ENCODE measurements at regions not wholly inside any gene's neighbourhood (a gene's known extent, or its start where the extent isn't known, plus 50 kb on each side); places are given as distances from the start of the nearest gene placed in this dataset.
A peak's percentile ranks its signal among the peaks of the same experiment; 100 is the strongest.

DNA sequence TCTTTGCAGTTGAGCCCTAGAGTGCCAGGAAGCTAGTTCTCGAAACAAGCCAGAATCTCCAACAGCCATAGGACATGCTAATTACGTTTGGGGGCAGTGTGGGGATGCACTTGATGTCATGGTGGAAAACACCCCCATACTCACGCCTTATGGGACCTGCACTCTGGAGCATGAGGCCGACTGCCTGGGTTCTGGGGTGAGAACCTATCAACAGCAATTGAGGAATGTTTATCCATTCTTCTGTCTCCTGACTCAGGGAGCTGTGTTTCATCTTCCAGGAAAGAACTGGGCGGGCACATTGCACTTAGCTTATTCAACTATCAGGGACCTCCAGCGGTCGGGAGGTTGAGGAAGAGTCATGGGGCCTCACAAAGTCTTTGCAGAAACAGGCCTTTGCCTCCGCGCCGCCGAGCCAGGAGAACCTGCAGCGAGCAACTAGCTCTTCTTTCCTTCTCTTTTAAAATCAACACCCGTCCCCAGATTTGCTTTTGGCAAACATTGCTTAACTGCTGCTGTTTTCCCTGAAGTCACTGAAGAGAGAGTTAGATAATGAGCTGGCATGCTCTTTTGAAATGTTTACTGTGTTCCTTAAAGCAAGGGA is 226.1 kb upstream of the DIO3 start (continued):
- TF ChIP-seq, protein P1, sequence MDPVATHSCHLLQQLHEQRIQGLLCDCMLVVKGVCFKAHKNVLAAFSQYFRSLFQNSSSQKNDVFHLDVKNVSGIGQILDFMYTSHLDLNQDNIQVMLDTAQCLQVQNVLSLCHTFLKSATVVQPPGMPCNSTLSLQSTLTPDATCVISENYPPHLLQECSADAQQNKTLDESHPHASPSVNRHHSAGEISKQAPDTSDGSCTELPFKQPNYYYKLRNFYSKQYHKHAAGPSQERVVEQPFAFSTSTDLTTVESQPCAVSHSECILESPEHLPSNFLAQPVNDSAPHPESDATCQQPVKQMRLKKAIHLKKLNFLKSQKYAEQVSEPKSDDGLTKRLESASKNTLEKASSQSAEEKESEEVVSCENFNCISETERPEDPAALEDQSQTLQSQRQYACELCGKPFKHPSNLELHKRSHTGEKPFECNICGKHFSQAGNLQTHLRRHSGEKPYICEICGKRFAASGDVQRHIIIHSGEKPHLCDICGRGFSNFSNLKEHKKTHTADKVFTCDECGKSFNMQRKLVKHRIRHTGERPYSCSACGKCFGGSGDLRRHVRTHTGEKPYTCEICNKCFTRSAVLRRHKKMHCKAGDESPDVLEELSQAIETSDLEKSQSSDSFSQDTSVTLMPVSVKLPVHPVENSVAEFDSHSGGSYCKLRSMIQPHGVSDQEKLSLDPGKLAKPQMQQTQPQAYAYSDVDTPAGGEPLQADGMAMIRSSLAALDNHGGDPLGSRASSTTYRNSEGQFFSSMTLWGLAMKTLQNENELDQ (CRISPR knock-in tag; IDR thresholded peaks at IDR 0.05; ENCODE audit: borderline replicate concordance): no peak
- TF ChIP-seq ZFP41 (CRISPR knock-in tag; IDR thresholded peaks at IDR 0.05; ENCODE audit: borderline replicate concordance) (no peak), SRSF4 (IDR thresholded peaks at IDR 0.05; ENCODE audit: low read depth, low read length, poor library complexity, severe bottlenecking) (no peak), NR2C2 (CRISPR knock-in tag; IDR thresholded peaks at IDR 0.05; ENCODE audit: borderline replicate concordance) (peak; percentile 49; the same call in 1 of the 2 replicates), FOXP1 (IDR thresholded peaks at IDR 0.05) (0 out of 2 replicates have a peak, but pooled peaks have one; percentile 9), FOXP1 (CRISPR knock-in tag; IDR thresholded peaks at IDR 0.05) (peak; percentile 91), MAZ (IDR thresholded peaks at IDR 0.05; ENCODE audit: borderline replicate concordance, low read depth, low read length) (no peak), MAZ (CRISPR knock-in tag; IDR thresholded peaks at IDR 0.05; ENCODE audit: low read depth) (peak; percentile 38; the same call in 1 of the 2 replicates), REL (CRISPR knock-in tag; conservative IDR thresholded peaks at IDR 0.05) (no peak), FOXO1 (CRISPR knock-in tag; IDR thresholded peaks at IDR 0.05) (peak; percentile 94), SRSF1 (optimal IDR thresholded peaks at IDR 0.05; ENCODE audit: low read depth, low read length) (no peak), ZBTB20 (CRISPR knock-in tag; IDR thresholded peaks at IDR 0.05; ENCODE audit: borderline replicate concordance, low read depth) (no peak), ZNF446 (CRISPR knock-in tag; IDR thresholded peaks at IDR 0.05) (no peak), GTF3A (CRISPR knock-in tag; conservative IDR thresholded peaks at IDR 0.05) (no peak), ZMYM3 (CRISPR knock-in tag; IDR thresholded peaks at IDR 0.05) (peak; percentile 23; the same call in 1 of the 2 replicates), ZNF616 (CRISPR knock-in tag; IDR thresholded peaks at IDR 0.05; ENCODE audit: low read depth) (no peak), MEIS1 (CRISPR knock-in tag; IDR thresholded peaks at IDR 0.05; ENCODE audit: borderline replicate concordance) (0 out of 2 replicates have a peak, but pooled peaks have one; percentile 22), STAT6 (CRISPR knock-in tag; IDR thresholded peaks at IDR 0.05; ENCODE audit: borderline replicate concordance) (no peak), CSRNP2 (CRISPR knock-in tag; conservative IDR thresholded peaks at IDR 0.05; ENCODE audit: low read depth) (no peak), ZNF530 (CRISPR knock-in tag; IDR thresholded peaks at IDR 0.05; ENCODE audit: low read depth) (no peak), ZSCAN12 (CRISPR knock-in tag; IDR thresholded peaks at IDR 0.05) (no peak)
- TF ChIP-seq, protein P2, sequence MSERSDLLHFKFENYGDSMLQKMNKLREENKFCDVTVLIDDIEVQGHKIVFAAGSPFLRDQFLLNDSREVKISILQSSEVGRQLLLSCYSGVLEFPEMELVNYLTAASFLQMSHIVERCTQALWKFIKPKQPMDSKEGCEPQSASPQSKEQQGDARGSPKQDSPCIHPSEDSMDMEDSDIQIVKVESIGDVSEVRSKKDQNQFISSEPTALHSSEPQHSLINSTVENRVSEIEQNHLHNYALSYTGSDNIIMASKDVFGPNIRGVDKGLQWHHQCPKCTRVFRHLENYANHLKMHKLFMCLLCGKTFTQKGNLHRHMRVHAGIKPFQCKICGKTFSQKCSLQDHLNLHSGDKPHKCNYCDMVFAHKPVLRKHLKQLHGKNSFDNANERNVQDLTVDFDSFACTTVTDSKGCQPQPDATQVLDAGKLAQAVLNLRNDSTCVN (CRISPR knock-in tag; IDR thresholded peaks at IDR 0.05; ENCODE audit: borderline replicate concordance): no peak; the same call in 1 of the 2 replicates
